Hematopoietic multipotent progenitor cell treated with erythropoietin and hydrocortisone succinate and interleukin-3 and kit ligand, for 8 days (in vitro differentiated cells): ENCODE measurements at regions not wholly inside any gene's neighbourhood (a gene's known extent, or its start where the extent isn't known, plus 50 kb on each side); places are given as distances from the start of the nearest gene placed in this dataset.
"Not testable (repeated sequence)": the region's sequence is repeated elsewhere in the genome, so short reads cannot be mapped to it uniquely, and the experiment has no call there.

Experiments used
- DNase-seq: peaks from one replicate; pipeline ENCODE4 v3.0.0-alpha.2; 2015

GRCh38 chr5:88090506-88090905, 178.1 kb downstream of the TMEM161B start:
- DNase-seq: no peak

- DNase-seq: no peak
Measured at GRCh38 chr5:88089719-88090390, 178.8 kb downstream of the TMEM161B start.

GRCh38 chr5:88085462-88085861, 183.2 kb downstream of the TMEM161B start:
- no peak for DNase-seq

- DNase-seq: no peak
Measured at GRCh38 chr5:88081877-88082276, 186.8 kb downstream of the TMEM161B start.

- DNase-seq: no peak
Measured at GRCh38 chr5:88063813-88064212, 204.8 kb downstream of the TMEM161B start.

- DNase-seq: no peak
Measured at GRCh38 chr5:88060194-88060593, 208.5 kb downstream of the TMEM161B start.

- DNase-seq: no peak
Measured at GRCh38 chr5:88058625-88059024, 210.0 kb downstream of the TMEM161B start.

- not testable (repeated sequence) for DNase-seq
Measured at GRCh38 chr5:88052468-88052867, 216.2 kb downstream of the TMEM161B start.

- DNase-seq: no peak
Measured at GRCh38 chr5:88051148-88051547, 217.5 kb downstream of the TMEM161B start.

GRCh38 chr5:88049737-88050136, 218.9 kb downstream of the TMEM161B start:
- no peak for DNase-seq

GRCh38 chr5:88049156-88049555, 219.5 kb downstream of the TMEM161B start:
- DNase-seq: no peak

- no peak for DNase-seq
Measured at GRCh38 chr5:88045931-88046461, 222.6 kb downstream of the TMEM161B start.

- no peak for DNase-seq
Measured at GRCh38 chr5:88045165-88045564, 223.5 kb downstream of the TMEM161B start.

GRCh38 chr5:88034520-88034919, 234.1 kb downstream of the TMEM161B start:
- no peak for DNase-seq

- DNase-seq: no peak
Measured at GRCh38 chr5:88033191-88033590, 235.5 kb downstream of the TMEM161B start.

GRCh38 chr5:88029011-88029410, 239.6 kb downstream of the TMEM161B start:
- no peak for DNase-seq

GRCh38 chr5:88021141-88021540, 247.5 kb downstream of the TMEM161B start:
- DNase-seq: no peak

GRCh38 chr5:88014984-88015383, 253.7 kb downstream of the TMEM161B start:
- not testable (repeated sequence) for DNase-seq

- DNase-seq: no peak
Measured at GRCh38 chr5:88000877-88001276, 267.8 kb downstream of the TMEM161B start.

- no peak for DNase-seq
Measured at GRCh38 chr5:87997662-87998061, 271.0 kb downstream of the TMEM161B start.

GRCh38 chr5:87966213-87966612, 302.4 kb downstream of the TMEM161B start:
- no peak for DNase-seq

GRCh38 chr5:87954121-87954520, 314.5 kb downstream of the TMEM161B start:
- no peak for DNase-seq

GRCh38 chr5:87951661-87952060, 317.0 kb downstream of the TMEM161B start:
- DNase-seq: no peak

- DNase-seq: no peak
Measured at GRCh38 chr5:87949676-87950631, 318.7 kb downstream of the TMEM161B start.
